Upper lobe of right lung (tissue), 1 donor: ENCODE measurements at regions not wholly inside any gene's neighbourhood (a gene's known extent, or its start where the extent isn't known, plus 50 kb on each side); places are given as distances from the start of the nearest gene placed in this dataset.

ENCODE experiments used
- ATAC-seq: fragments of 200-7000 bp; cut with Tn5 transposase; one replicate; pipeline ENCODE4 v1.9.1; 2020; ENCODE audit warnings: mild to moderate bottlenecking, moderate library complexity
- DNase-seq: peaks from one replicate; pipeline ENCODE4 v3.0.0-alpha.2; 2020
- H3K27ac ChIP-seq: fragments of 200-600 bp; one replicate; pipeline ENCODE4 v1.8.0; 2022
- H3K27me3 ChIP-seq: fragments of 200-600 bp; one replicate; pipeline ENCODE4 v1.8.0; 2022; ENCODE audit warnings: mild to moderate bottlenecking
- H3K36me3 ChIP-seq: fragments of 200-600 bp; one replicate; pipeline ENCODE4 v1.8.0; 2022
- H3K4me1 ChIP-seq: fragments of 200-600 bp; one replicate; pipeline ENCODE4 v1.8.0; 2022
- H3K4me3 ChIP-seq: fragments of 200-600 bp; one replicate; pipeline ENCODE4 v1.8.0; 2022; ENCODE audit warnings: mild to moderate bottlenecking
- H3K9me3 ChIP-seq: fragments of 200-600 bp; one replicate; pipeline ENCODE4 v1.8.0; 2022
- CTCF ChIP-seq: fragments of 200-600 bp; IDR thresholded peaks from one replicate; pipeline ENCODE4 v1.8.0; 2022; ENCODE audit warnings: antibody characterized with exemption
- intact Hi-C: fragments of 100-400 bp; cut with DNase I; formaldehyde crosslinking; loops from one replicate; pipeline ENCODE4 v1.11.0; 2022
- donor health status: DM: no; HTN: yes; CAD: no; lungs with severe emphysema.

- no peaks in the 10 kb centered on the region for H3K36me3 ChIP-seq
- H3K27ac ChIP-seq: no peak overlapping the region
- intact Hi-C loops: no loop called here
- no peak for TF ChIP-seq CTCF
- H3K4me3 ChIP-seq: no peak overlapping the region
- no peaks in the 10 kb centered on the region for H3K9me3 ChIP-seq
- no peaks in the 10 kb centered on the region for H3K4me1 ChIP-seq
- ATAC-seq: no peak
- DNase-seq: no peak
- H3K27me3 ChIP-seq: no peaks in the 10 kb centered on the region
Measured at GRCh38 chr4:22874334-22874912, 181.7 kb downstream of the GBA3 start.

GRCh38 chr4:22873899-22874298, 181.2 kb downstream of the GBA3 start:
- intact Hi-C loops: no loop called here
- DNase-seq (no peak), ATAC-seq (no peak)
- Histone ChIP-seq H3K9me3 (no peaks in the 10 kb centered on the region), H3K27me3 (no peaks in the 10 kb centered on the region), H3K36me3 (no peaks in the 10 kb centered on the region), H3K4me3 (no peak overlapping the region), H3K4me1 (no peaks in the 10 kb centered on the region), H3K27ac (no peak overlapping the region)
- TF ChIP-seq CTCF: no peak

GRCh38 chr4:22870847-22871449, 178.2 kb downstream of the GBA3 start:
- ATAC-seq (no peak), DNase-seq (no peak)
- Histone ChIP-seq H3K36me3 (no peaks in the 10 kb centered on the region), H3K9me3 (no peaks in the 10 kb centered on the region), H3K27me3 (no peaks in the 10 kb centered on the region), H3K4me1 (no peaks in the 10 kb centered on the region), H3K27ac (no peak overlapping the region), H3K4me3 (no peak overlapping the region)
- TF ChIP-seq CTCF: no peak
- intact Hi-C loops: no loop called here

GRCh38 chr4:22869235-22869634, 176.5 kb downstream of the GBA3 start:
- Histone ChIP-seq H3K4me1 (no peaks in the 10 kb centered on the region), H3K9me3 (no peaks in the 10 kb centered on the region), H3K4me3 (no peak overlapping the region), H3K36me3 (no peaks in the 10 kb centered on the region), H3K27ac (no peak overlapping the region), H3K27me3 (no peaks in the 10 kb centered on the region)
- no peak for DNase-seq
- no peak for TF ChIP-seq CTCF
- intact Hi-C loops: no loop called here
- ATAC-seq: no peak
